HEK293 (cell line): ENCODE measurements at regions not wholly inside any gene's neighbourhood (a gene's known extent, or its start where the extent isn't known, plus 50 kb on each side); places are given as distances from the start of the nearest gene placed in this dataset.
A peak's percentile ranks its signal among the peaks of the same experiment; 100 is the strongest.

Source experiments
- BCL11B ChIP-seq: fragments of 450-650 bp; formaldehyde crosslinking; IDR thresholded peaks from 2 replicates; pipeline ENCODE4 v1.5.1; 2016; ENCODE audit warnings: low read depth, missing biosample characterization, missing genetic modification characterization
- KLF7 ChIP-seq: fragments of 450-650 bp; formaldehyde crosslinking; IDR thresholded peaks from 2 replicates; pipeline ENCODE4 v1.5.1; 2016; ENCODE audit warnings: missing biosample characterization, missing genetic modification characterization, borderline replicate concordance
- SCRT1 ChIP-seq: fragments of 450-650 bp; formaldehyde crosslinking; IDR thresholded peaks from 2 replicates; pipeline ENCODE4 v1.5.1; 2016; ENCODE audit warnings: missing biosample characterization, missing genetic modification characterization, borderline replicate concordance
- SCRT2 ChIP-seq: fragments of 450-650 bp; formaldehyde crosslinking; IDR thresholded peaks from 2 replicates; pipeline ENCODE4 v1.5.1; 2016; ENCODE audit warnings: missing biosample characterization, missing genetic modification characterization
- TCF7L2 ChIP-seq: IDR thresholded peaks from 2 replicates; pipeline ENCODE4 v1.6.1; 2011; ENCODE audit warnings: low read depth, mild to moderate bottlenecking, inconsistent platforms, low read length, moderate library complexity, borderline replicate concordance
- TRIM28 ChIP-seq: IDR thresholded peaks from 2 replicates; pipeline ENCODE4 v1.6.1; 2011; ENCODE audit warnings: low read length, control low read depth, borderline replicate concordance
- WT1 ChIP-seq: fragments of 450-650 bp; formaldehyde crosslinking; IDR thresholded peaks from 2 replicates; pipeline ENCODE4 v1.5.1; 2016; ENCODE audit warnings: missing biosample characterization, missing genetic modification characterization
- YY1 ChIP-seq: fragments of 450-650 bp; formaldehyde crosslinking; IDR thresholded peaks from 2 replicates; pipeline ENCODE4 v1.5.1; 2018; ENCODE audit warnings: missing biosample characterization, missing genetic modification characterization
- ZBTB17 ChIP-seq: fragments of 450-650 bp; formaldehyde crosslinking; IDR thresholded peaks from 2 replicates; pipeline ENCODE4 v1.5.1; 2016; ENCODE audit warnings: missing biosample characterization, missing genetic modification characterization
- ZBTB21 ChIP-seq: fragments of 450-650 bp; formaldehyde crosslinking; IDR thresholded peaks from 2 replicates; pipeline ENCODE4 v1.5.1; 2017; ENCODE audit warnings: missing biosample characterization, missing genetic modification characterization
- ZBTB26 ChIP-seq: fragments of 450-650 bp; formaldehyde crosslinking; optimal IDR thresholded peaks from 2 replicates; pipeline ENCODE3; 2016; ENCODE audit warnings: missing biosample characterization, mild to moderate bottlenecking, missing genetic modification characterization
- ZFP37 ChIP-seq: fragments of 450-650 bp; formaldehyde crosslinking; IDR thresholded peaks from 2 replicates; pipeline ENCODE4 v1.5.1; 2016; ENCODE audit warnings: missing biosample characterization, missing genetic modification characterization
- ZIC2 ChIP-seq: fragments of 450-650 bp; formaldehyde crosslinking; IDR thresholded peaks from 2 replicates; pipeline ENCODE4 v1.5.1; 2016; ENCODE audit warnings: missing biosample characterization, missing genetic modification characterization
- ZNF148 ChIP-seq: fragments of 450-650 bp; formaldehyde crosslinking; IDR thresholded peaks from 2 replicates; pipeline ENCODE4 v1.5.0; 2017; ENCODE audit warnings: missing biosample characterization, missing genetic modification characterization, borderline replicate concordance
- ZNF2 ChIP-seq: fragments of 450-650 bp; formaldehyde crosslinking; IDR thresholded peaks from 2 replicates; pipeline ENCODE4 v1.5.1; 2016; ENCODE audit warnings: missing biosample characterization, missing genetic modification characterization
- ZNF223 ChIP-seq: fragments of 450-650 bp; formaldehyde crosslinking; IDR thresholded peaks from 2 replicates; pipeline ENCODE4 v1.5.1; 2016; ENCODE audit warnings: missing biosample characterization, missing genetic modification characterization
- ZNF24 ChIP-seq: fragments of 450-650 bp; formaldehyde crosslinking; IDR thresholded peaks from 2 replicates; pipeline ENCODE4 v1.5.1; 2016; ENCODE audit warnings: missing biosample characterization, missing genetic modification characterization
- ZNF266 ChIP-seq: fragments of 450-650 bp; formaldehyde crosslinking; IDR thresholded peaks from 2 replicates; pipeline ENCODE4 v1.5.1; 2016; ENCODE audit warnings: missing biosample characterization, missing genetic modification characterization, low read depth
- ZNF335 ChIP-seq: fragments of 450-650 bp; formaldehyde crosslinking; conservative IDR thresholded peaks from 2 replicates; pipeline ENCODE4 v1.5.1; 2016; ENCODE audit warnings: missing biosample characterization, missing genetic modification characterization
- ZNF391 ChIP-seq: fragments of 450-650 bp; formaldehyde crosslinking; IDR thresholded peaks from 2 replicates; pipeline ENCODE4 v1.5.1; 2016; ENCODE audit warnings: low read depth, missing biosample characterization, missing genetic modification characterization, borderline replicate concordance
- ZNF501 ChIP-seq: fragments of 450-650 bp; formaldehyde crosslinking; IDR thresholded peaks from 2 replicates; pipeline ENCODE4 v1.5.1; 2016; ENCODE audit warnings: missing biosample characterization, missing genetic modification characterization
- ZNF549 ChIP-seq: fragments of 450-650 bp; IDR thresholded peaks from 2 replicates; pipeline ENCODE4 v1.5.1; 2018; ENCODE audit warnings: missing biosample characterization, missing genetic modification characterization, mild to moderate bottlenecking, inconsistent platforms, moderate library complexity
- ZNF629 ChIP-seq: fragments of 450-650 bp; formaldehyde crosslinking; IDR thresholded peaks from 2 replicates; pipeline ENCODE4 v1.5.1; 2017; ENCODE audit warnings: missing biosample characterization, missing genetic modification characterization
- ZNF707 ChIP-seq: fragments of 450-650 bp; formaldehyde crosslinking; IDR thresholded peaks from 2 replicates; pipeline ENCODE4 v1.5.1; 2016; ENCODE audit warnings: missing biosample characterization, missing genetic modification characterization
- ZNF76 ChIP-seq: fragments of 450-650 bp; formaldehyde crosslinking; IDR thresholded peaks from 2 replicates; pipeline ENCODE4; 2016; ENCODE audit warnings: low read depth, missing biosample characterization, missing genetic modification characterization, borderline replicate concordance
- ZNF768 ChIP-seq: fragments of 450-650 bp; formaldehyde crosslinking; IDR thresholded peaks from 2 replicates; pipeline ENCODE4 v1.5.1; 2018; ENCODE audit warnings: missing biosample characterization, mild to moderate bottlenecking, missing genetic modification characterization
- ZSCAN16 ChIP-seq: fragments of 450-650 bp; formaldehyde crosslinking; IDR thresholded peaks from 2 replicates; pipeline ENCODE4 v1.5.1; 2016; ENCODE audit warnings: missing biosample characterization, missing genetic modification characterization
- ZXDB ChIP-seq: fragments of 450-650 bp; formaldehyde crosslinking; IDR thresholded peaks from 2 replicates; pipeline ENCODE4 v1.5.1; 2016; ENCODE audit warnings: missing biosample characterization, missing genetic modification characterization
- TF ChIP-seq, protein P1 (sequence below): fragments of 450-650 bp; formaldehyde crosslinking; IDR thresholded peaks from 2 replicates; pipeline ENCODE4 v1.5.1; 2016; ENCODE audit warnings: missing biosample characterization, missing genetic modification characterization
- TF ChIP-seq, protein P2 (sequence below): fragments of 450-650 bp; formaldehyde crosslinking; IDR thresholded peaks from 2 replicates; pipeline ENCODE4 v1.5.1; 2016; ENCODE audit warnings: missing biosample characterization, missing genetic modification characterization
- TF ChIP-seq, protein P3 (sequence below): fragments of 450-650 bp; formaldehyde crosslinking; IDR thresholded peaks from 2 replicates; pipeline ENCODE4 v1.5.1; 2016; ENCODE audit warnings: missing biosample characterization, missing genetic modification characterization

DNA sequence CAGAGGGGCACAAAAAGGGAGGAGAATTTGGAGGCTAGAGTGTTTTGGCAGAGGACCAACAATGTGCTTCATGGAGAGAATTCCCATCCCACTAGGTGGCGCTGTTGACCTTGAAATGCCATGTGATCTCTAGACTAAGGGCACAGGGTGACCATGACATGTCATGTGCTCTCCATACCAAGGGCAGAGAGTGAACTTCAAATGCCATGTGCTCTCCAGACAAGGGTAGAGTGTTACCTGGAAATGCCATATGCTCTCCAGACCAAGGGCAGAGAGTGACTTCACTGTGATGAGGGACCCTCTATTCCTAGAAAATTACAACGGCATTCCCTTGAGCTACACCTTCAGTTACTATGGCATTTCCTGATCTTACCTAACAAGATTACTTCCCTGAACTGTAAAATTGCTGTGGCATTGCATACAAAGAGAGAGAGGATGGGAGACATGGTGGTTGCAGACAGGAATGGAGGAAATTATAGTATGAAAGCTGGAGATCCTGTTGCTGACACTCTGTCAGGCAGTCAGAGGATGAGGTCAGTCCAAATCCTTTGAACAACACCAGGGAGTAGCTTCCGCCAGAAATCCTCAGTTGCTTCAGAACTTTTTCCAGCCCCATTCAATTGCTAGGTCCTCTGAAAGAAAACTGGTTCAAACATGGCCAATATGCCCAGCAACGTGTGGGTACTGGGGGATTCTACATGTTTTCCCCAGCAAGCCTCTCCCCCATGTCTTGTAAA, 60.9 kb upstream of the ACSM6 start (continued):
- TF ChIP-seq, protein P1, sequence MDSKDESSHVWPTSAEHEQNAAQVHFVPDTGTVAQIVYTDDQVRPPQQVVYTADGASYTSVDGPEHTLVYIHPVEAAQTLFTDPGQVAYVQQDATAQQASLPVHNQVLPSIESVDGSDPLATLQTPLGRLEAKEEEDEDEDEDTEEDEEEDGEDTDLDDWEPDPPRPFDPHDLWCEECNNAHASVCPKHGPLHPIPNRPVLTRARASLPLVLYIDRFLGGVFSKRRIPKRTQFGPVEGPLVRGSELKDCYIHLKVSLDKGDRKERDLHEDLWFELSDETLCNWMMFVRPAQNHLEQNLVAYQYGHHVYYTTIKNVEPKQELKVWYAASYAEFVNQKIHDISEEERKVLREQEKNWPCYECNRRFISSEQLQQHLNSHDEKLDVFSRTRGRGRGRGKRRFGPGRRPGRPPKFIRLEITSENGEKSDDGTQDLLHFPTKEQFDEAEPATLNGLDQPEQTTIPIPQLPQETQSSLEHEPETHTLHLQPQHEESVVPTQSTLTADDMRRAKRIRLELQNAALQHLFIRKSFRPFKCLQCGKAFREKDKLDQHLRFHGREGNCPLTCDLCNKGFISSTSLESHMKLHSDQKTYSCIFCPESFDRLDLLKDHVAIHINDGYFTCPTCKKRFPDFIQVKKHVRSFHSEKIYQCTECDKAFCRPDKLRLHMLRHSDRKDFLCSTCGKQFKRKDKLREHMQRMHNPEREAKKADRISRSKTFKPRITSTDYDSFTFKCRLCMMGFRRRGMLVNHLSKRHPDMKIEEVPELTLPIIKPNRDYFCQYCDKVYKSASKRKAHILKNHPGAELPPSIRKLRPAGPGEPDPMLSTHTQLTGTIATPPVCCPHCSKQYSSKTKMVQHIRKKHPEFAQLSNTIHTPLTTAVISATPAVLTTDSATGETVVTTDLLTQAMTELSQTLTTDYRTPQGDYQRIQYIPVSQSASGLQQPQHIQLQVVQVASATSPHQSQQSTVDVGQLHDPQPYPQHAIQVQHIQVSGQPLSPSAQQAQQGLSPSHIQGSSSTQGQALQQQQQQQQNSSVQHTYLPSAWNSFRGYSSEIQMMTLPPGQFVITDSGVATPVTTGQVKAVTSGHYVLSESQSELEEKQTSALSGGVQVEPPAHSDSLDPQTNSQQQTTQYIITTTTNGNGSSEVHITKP (tag by site-specific recombination): no peak
- TF ChIP-seq BCL11B: peak; percentile 77; the same call in 1 of the 2 replicates
- no peak for TF ChIP-seq TCF7L2
- no peak for TF ChIP-seq ZBTB17 (tag by site-specific recombination)
- TF ChIP-seq ZBTB21 (tag by site-specific recombination): peak; percentile 12; the same call in 1 of the 2 replicates
- TF ChIP-seq ZNF76 (tag by site-specific recombination): no peak
- 0 out of 2 replicates have a peak, but pooled peaks have one; percentile 22 for TF ChIP-seq ZNF335 (tag by site-specific recombination)
- TF ChIP-seq ZIC2: no peak
- 0 out of 2 replicates have a peak, but pooled peaks have one; percentile 19 for TF ChIP-seq ZNF629 (tag by site-specific recombination)
- no peak for TF ChIP-seq YY1
- no peak for TF ChIP-seq ZNF266 (tag by site-specific recombination)
- peak; percentile 94 for TF ChIP-seq ZNF2 (tag by site-specific recombination)
- TF ChIP-seq ZXDB (tag by site-specific recombination): no peak
- TF ChIP-seq, protein P2, sequence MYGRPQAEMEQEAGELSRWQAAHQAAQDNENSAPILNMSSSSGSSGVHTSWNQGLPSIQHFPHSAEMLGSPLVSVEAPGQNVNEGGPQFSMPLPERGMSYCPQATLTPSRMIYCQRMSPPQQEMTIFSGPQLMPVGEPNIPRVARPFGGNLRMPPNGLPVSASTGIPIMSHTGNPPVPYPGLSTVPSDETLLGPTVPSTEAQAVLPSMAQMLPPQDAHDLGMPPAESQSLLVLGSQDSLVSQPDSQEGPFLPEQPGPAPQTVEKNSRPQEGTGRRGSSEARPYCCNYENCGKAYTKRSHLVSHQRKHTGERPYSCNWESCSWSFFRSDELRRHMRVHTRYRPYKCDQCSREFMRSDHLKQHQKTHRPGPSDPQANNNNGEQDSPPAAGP (tag by site-specific recombination): no peak
- TF ChIP-seq ZBTB26 (tag by site-specific recombination): no peak
- TF ChIP-seq ZNF223 (tag by site-specific recombination): no peak
- peak; percentile 30; the same call in 1 of the 2 replicates for TF ChIP-seq ZNF501 (tag by site-specific recombination)
- no peak for TF ChIP-seq ZNF24 (tag by site-specific recombination)
- TF ChIP-seq, protein P3, sequence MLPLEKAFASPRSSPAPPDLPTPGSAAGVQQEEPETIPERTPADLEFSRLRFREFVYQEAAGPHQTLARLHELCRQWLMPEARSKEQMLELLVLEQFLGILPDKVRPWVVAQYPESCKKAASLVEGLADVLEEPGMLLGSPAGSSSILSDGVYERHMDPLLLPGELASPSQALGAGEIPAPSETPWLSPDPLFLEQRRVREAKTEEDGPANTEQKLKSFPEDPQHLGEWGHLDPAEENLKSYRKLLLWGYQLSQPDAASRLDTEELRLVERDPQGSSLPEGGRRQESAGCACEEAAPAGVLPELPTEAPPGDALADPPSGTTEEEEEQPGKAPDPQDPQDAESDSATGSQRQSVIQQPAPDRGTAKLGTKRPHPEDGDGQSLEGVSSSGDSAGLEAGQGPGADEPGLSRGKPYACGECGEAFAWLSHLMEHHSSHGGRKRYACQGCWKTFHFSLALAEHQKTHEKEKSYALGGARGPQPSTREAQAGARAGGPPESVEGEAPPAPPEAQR (tag by site-specific recombination): no peak
- TF ChIP-seq ZNF391 (tag by site-specific recombination): 0 out of 2 replicates have a peak, but pooled peaks have one; percentile 23
- TF ChIP-seq SCRT1 (tag by site-specific recombination): no peak
- peak; percentile 35; the same call in 1 of the 2 replicates for TF ChIP-seq SCRT2 (tag by site-specific recombination)
- TF ChIP-seq ZNF707 (tag by site-specific recombination): no peak
- TF ChIP-seq WT1 (tag by site-specific recombination): 0 out of 2 replicates have a peak, but pooled peaks have one; percentile 30
- no peak for TF ChIP-seq ZSCAN16 (tag by site-specific recombination)
- no peak for TF ChIP-seq TRIM28
- TF ChIP-seq ZFP37 (tag by site-specific recombination): no peak
- no peak for TF ChIP-seq KLF7 (tag by site-specific recombination)
- no peak for TF ChIP-seq ZNF148
- no peak for TF ChIP-seq ZNF549 (tag by site-specific recombination)
- TF ChIP-seq ZNF768: no peak
